GM18858 (cell line): ENCODE measurements at regions not wholly inside any gene's neighbourhood (a gene's known extent, or its start where the extent isn't known, plus 50 kb on each side); places are given as distances from the start of the nearest gene placed in this dataset.

ENCODE experiments used
- ATAC-seq: cut with Tn5 transposase; IDR thresholded peaks from one replicate; pipeline ENCODE4 v1.9.1; 2021; ENCODE audit not compliant: unreplicated experiment

DNA sequence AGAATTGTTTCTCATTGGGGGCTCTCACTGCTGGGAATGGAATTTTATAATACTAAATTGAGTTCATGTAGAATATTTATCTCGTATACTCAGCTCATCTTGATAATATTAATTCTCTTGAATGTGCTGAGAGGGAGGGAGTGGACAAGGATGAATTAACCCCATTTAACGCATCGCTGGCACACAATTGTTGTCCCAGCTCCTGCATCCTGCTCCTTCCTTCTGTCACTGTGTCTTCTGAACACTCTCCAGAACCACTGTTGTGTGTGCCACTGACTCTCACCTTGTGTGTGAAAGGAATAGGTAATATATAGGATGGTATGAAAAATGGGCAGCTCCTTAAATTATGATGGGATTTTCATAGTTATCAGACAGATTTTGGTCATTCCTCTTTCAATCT is 267.3 kb downstream of the MTRR start:
- ATAC-seq: no peak

DNA sequence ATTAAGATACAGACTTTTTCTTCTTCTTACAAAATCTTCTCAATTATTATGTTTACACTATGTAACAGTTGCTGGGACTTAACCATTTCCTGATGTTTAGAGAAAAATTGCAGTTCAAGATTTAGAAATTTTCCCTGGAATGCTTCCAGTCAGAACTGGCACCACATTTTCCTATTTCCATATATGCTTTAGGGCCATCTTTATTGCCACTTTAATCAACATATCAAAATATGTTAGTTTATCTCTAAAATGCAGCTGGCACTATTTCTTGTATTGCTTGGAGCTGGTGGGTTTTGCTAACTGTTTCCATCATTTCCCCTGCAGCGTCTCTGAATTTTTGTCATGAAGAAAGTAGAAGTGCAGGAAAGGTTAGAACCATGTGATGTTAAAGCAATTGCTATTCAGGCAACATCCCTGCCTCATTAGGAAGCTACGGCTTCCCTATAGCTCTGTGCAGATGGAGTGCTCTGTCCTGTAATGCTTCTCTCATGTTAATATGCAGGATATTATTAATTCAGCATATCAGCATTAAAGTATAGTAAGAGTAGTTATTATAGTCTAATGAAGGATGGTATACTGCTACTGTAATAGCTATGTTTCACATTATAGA is 269.1 kb downstream of the MTRR start:
- no peak for ATAC-seq

DNA sequence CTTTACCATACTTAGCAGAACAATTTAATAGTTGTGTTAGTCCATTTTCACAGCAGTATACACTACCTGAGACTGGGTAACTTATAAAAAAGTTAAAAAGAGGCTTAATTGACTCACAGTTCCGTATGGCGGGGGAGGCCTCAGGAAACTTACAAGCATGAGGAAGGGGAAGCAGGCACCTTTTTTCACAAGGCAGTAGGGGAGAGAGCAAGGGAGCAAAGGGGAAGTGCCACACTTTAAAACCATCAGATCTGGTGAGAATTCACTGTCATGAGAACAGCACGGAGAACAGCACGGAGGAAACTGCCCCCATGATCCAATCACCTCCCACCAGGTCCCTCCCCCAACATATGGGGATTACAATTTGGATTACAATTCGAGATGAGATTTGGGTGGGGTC is 269.9 kb downstream of the MTRR start:
- no peak for ATAC-seq

GRCh38 chr5:8150791-8151190 is 281.8 kb downstream of the MTRR start:
- ATAC-seq: no peak

DNA sequence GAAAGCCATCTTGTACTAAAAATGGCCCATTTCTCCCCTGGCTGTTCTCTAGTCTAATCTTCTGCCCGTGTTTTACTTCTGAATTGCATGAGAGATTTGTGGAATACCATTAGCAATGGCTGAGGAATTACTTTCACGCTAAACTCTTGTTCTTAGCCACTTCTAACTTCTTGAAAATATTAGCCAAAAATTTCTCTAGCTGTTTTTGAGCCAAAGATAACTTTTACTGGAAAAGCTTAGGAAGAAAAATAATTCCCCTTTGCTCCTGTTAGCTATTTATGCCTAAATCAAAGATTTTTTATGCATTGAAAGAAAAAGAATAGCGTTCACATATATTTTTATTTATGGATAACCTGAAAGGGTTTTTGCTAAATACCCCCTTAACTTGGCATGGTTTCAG is 287.8 kb downstream of the MTRR start:
- no peak for ATAC-seq

GRCh38 chr5:8157320-8157822 is 288.4 kb downstream of the MTRR start:
- no peak for ATAC-seq

DNA sequence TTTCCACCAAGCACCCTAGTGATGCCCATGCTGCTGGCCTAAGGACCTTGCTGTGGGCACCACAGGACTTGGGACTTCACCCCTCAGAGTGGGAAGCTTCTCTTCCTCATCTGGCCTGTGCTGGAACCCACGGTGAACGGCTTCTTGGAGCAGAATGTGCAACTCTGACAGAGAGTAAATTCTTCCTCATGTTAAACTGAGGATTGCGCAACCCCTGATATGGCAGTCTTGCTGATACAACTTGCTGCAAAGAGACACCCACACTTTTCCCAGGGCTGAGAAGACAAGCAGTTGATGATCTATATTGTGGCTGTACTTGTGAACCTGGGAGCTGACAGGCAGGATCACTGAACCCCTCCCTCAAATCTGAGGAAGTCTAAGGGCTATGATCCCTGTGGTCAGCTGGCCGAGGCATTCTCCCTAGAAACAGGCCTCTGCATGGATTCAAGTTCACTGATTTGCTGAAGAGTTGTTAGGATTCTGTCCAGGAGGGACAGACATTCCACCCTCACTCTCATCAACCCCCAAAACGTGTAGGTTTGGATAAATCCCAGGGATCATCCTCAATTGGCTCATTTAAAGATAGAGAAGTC is 307.2 kb downstream of the MTRR start:
- ATAC-seq: no peak

GRCh38 chr5:8184455-8185063 is 315.6 kb downstream of the MTRR start:
- peak; percentile 88 for ATAC-seq

GRCh38 chr5:8185852-8186251 is 316.9 kb downstream of the MTRR start:
- no peak for ATAC-seq

GRCh38 chr5:8188874-8189565 is 320.1 kb downstream of the MTRR start:
- ATAC-seq: no peak

- no peak for ATAC-seq
Observed at GRCh38 chr5:8192840-8193239, 323.9 kb downstream of the MTRR start.

DNA sequence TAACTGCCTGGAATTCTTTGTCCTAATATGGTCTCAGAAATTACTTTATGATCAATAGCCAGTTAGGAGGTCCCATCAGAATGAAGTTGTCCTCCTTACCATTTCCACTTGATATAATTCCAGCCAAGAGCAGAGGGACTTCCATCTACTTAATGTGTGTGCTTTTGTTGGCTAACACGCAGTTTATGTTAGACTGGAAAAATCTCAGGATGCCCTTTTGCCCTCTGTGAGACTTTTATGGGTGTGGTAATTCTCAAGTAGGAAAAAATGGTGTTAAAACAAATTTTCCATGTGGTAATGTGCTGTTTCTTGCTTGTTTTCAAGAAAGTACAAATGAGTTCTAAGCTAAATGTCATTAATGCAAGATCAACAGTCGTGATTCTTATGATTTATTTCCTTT is 327.1 kb downstream of the MTRR start:
- no peak for ATAC-seq

- ATAC-seq: no peak
Observed at GRCh38 chr5:8208307-8208706, 339.4 kb downstream of the MTRR start.

DNA sequence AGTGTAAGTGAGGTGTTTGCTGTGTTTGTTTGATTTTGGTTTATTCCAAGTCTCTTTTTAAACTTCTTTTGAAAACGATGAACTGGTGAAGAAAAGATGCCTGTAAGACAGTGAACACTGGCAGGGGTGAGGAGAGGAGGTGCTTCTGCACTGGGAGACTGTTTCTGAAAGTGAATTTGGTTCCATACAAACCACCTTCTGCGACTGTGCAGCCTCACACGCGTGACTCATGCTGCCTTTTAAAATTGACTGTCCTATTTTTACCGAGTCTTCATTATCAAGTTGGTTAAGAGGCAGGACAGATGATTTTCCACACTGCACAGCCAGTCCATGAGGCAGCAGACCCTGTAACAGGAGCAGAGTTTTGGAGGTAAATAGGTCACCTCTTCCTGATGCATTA is 340.6 kb downstream of the MTRR start:
- ATAC-seq: no peak

DNA sequence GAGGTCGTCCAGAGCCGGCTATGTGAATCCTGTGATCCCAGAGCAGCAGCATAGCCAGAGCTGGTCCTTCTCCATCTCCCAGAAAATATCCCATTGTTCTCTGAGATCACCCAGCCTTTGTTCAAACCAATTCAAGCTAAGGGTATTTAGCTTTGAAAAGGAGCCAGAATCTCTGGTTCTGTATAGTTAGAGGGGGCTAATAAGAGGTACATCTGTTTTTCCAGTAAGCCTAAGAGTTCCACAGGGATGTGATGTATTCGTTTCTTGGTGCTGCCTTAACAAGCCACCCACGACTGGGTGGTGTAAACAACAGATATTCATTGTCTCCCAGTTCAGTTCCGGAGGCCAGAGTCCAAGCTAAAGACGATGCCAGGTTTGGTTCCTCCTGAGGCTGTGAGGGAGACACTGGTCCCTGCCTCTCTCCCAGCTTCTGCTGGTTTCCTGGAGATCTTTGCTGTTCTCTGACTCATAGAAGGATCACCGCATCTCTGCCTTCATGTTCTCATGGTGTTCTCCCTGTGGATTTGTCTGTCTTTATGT is 344.8 kb downstream of the MTRR start:
- no peak for ATAC-seq

DNA sequence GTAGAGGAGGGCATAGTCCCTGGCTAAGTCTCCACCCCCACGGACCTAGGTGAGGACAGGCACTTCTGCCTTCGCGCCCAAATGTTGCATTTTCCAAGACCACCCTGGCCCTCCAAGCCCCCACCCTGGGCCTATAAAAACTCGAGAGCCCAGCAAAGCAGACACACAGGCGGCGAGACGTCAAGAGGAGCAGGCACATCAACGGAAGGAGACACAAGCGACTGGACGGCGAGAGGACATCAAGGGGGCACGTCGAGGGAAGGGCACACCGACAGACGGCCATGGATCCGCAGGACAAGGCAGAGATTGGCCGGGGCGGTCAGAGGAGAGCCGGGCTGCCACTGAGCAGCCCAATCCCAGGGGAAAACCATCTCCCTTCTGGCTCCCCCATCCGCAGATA is 348.0 kb downstream of the MTRR start:
- ATAC-seq: no peak

DNA sequence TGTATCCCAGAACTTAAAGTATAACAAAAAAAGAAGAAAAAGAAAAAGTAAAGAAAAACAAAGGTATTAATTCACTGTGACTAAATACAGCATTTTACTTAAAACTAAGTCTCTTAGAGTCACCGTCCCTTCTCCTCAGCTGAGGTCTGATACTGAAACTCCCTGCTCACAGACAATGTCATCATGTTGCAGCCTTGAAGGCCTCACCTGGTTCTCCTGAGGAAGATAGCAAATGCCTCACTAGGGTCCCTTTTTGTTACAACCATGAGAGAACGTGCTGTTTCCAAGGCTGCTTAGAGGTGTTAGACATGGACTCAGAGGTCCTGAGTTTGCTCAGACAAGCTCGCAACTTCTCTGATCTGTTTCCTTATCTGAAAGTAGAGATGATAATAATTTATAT is 357.2 kb downstream of the MTRR start:
- no peak for ATAC-seq

DNA sequence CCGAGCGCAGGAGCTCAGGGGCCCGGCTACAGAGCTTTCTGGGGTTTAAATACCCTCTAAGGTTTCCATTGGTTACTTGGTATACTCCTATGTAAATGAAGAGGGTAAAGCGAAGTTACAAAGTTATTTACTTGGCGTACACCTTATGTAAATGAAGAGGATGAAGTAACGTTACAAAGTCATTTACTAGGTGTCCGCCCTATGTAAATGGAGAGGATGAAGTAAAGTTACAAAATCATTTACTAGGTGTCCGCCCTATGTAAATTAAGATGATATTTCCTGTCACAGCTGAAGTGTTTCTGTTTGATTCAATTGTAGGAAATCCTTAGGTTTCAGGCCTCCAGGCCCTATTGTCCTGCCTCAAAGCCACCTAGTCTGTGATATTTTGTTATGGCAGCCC is 358.2 kb downstream of the MTRR start:
- ATAC-seq: no peak

DNA sequence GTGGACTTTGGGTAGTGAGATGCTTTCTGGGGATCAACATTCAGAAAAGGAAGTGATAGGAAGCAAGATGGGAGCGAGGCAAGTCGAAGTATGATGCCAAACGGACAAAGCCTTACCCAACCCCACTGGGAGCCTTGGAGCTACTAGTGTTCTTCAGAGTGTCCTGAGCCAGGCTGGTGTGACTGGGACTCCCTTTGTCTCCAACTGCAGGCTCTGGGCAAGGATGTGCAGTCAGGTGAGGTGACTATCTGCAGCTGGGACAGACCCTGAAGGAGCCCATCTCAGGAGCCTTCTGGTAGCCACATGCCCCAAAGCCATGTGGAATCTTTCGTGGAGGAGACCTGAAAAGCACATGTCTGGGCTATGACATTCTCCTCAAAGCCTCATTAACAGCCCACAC is 360.6 kb downstream of the MTRR start:
- no peak for ATAC-seq

DNA sequence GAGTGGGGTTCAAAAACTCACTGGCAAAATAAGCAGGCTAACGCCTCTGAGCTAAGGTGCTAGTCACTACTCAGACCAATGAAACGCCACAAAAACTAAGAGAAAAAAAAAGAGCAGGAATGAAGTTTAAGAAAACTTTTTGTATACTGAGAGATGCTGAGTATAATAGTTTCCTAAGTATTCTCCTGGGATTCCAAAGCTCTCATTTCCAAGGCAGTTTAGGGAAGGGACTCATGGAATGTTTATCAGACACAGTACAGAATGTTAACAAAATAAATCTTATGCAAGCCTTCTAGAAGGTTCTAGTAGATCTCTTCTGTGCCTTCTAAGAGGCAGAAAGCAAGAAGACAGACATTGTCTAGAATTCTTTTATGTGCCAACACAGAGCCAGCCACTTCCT is 361.9 kb downstream of the MTRR start:
- ATAC-seq: no peak

- ATAC-seq: no peak
Observed at GRCh38 chr5:8233479-8233878, 364.5 kb downstream of the MTRR start.
